ENCODE measurements at regions not wholly inside any gene's neighbourhood (a gene's known extent, or its start where the extent isn't known, plus 50 kb on each side); places are given as distances from the start of the nearest gene placed in this dataset.

DNA sequence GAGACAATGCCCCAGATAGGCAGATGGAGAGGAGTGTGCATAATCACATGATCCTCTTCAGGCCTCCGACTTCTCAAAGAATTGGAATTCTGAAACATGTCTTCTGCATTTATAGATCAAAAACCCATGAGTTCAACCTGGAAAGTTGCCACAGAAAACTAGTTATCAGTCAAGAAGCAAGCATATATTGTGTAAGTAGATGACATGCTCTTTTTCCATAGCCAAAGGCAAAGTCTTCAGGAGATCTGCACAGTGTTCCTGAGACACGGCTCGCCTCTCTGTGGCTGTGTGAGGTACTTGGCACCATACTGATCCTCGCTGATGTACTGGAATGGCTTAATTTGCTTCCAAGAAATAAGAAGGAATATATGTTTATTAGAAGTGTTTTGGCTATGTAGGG lies 213.5 kb upstream of the MKI67 start:
- RAD21 ChIA-PET (ENCODE audit: low non-redundant PET in 1 of 2, low total read pairs in 2 of 2, uncharacterized antibody in 2 of 2, unreplicated experiment in 2 of 2) = no interaction called here
- no peaks in the 10 kb centered on the region; the same call in 1 of the 2 replicates for H3K9me2 ChIP-seq (ENCODE audit: insufficient read depth)
- no peak for DNase-seq (ENCODE audit: low read depth, low spot score)
- no peak overlapping the region for H3K9ac ChIP-seq (ENCODE audit: low read length)
- H3K4me1 ChIP-seq (ENCODE audit: control insufficient read depth in 1 of 2, insufficient read depth in 2 of 2, low read length in 2 of 2) = no peaks in the 10 kb centered on the region
- TF ChIP-seq FOSL1 (IDR thresholded peaks at IDR 0.05; ENCODE audit: low read depth) (no peak), POLR2A (IDR thresholded peaks at IDR 0.05; ENCODE audit: borderline replicate concordance, extremely low read depth, insufficient read depth, insufficient read length) (no peak), ELF1 (IDR thresholded peaks at IDR 0.05; ENCODE audit: borderline replicate concordance, low read depth) (no peak), SP1 (IDR thresholded peaks at IDR 0.05; ENCODE audit: low read depth) (no peak), CEBPB (IDR thresholded peaks at IDR 0.05; ENCODE audit: low read depth) (no peak), TCF7L2 (IDR thresholded peaks at IDR 0.05; ENCODE audit: borderline replicate concordance, extremely low read depth, insufficient read depth, insufficient read length) (no peak), MAX (IDR thresholded peaks at IDR 0.05) (no peak), YY1 (IDR thresholded peaks at IDR 0.05; ENCODE audit: extremely low read depth, insufficient replicate concordance, low read depth, low read length) (no peak), POLR2AphosphoS5 (IDR thresholded peaks at IDR 0.05; ENCODE audit: low read depth, low read length) (no peak), ZFX (IDR thresholded peaks at IDR 0.05) (no peak), EZH2phosphoT487 (IDR thresholded peaks at IDR 0.05; ENCODE audit: borderline replicate concordance) (no peak), ZNF274 (IDR thresholded peaks at IDR 0.05; ENCODE audit: low read depth, low read length) (no peak), EGR1 (IDR thresholded peaks at IDR 0.05; ENCODE audit: low read depth) (no peak), SIN3A (IDR thresholded peaks at IDR 0.05; ENCODE audit: low read depth) (no peak), ATF3 (IDR thresholded peaks at IDR 0.05) (no peak), CBX3 (IDR thresholded peaks at IDR 0.05; ENCODE audit: low read depth) (no peak), RAD21 (IDR thresholded peaks at IDR 0.05; ENCODE audit: low read depth) (no peak)
- TF ChIP-seq, protein P1, sequence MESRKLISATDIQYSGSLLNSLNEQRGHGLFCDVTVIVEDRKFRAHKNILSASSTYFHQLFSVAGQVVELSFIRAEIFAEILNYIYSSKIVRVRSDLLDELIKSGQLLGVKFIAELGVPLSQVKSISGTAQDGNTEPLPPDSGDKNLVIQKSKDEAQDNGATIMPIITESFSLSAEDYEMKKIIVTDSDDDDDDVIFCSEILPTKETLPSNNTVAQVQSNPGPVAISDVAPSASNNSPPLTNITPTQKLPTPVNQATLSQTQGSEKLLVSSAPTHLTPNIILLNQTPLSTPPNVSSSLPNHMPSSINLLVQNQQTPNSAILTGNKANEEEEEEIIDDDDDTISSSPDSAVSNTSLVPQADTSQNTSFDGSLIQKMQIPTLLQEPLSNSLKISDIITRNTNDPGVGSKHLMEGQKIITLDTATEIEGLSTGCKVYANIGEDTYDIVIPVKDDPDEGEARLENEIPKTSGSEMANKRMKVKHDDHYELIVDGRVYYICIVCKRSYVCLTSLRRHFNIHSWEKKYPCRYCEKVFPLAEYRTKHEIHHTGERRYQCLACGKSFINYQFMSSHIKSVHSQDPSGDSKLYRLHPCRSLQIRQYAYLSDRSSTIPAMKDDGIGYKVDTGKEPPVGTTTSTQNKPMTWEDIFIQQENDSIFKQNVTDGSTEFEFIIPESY (IDR thresholded peaks at IDR 0.05; ENCODE audit: extremely low read depth, insufficient replicate concordance, low read length) = no peak
- TF ChIP-seq, protein P2, sequence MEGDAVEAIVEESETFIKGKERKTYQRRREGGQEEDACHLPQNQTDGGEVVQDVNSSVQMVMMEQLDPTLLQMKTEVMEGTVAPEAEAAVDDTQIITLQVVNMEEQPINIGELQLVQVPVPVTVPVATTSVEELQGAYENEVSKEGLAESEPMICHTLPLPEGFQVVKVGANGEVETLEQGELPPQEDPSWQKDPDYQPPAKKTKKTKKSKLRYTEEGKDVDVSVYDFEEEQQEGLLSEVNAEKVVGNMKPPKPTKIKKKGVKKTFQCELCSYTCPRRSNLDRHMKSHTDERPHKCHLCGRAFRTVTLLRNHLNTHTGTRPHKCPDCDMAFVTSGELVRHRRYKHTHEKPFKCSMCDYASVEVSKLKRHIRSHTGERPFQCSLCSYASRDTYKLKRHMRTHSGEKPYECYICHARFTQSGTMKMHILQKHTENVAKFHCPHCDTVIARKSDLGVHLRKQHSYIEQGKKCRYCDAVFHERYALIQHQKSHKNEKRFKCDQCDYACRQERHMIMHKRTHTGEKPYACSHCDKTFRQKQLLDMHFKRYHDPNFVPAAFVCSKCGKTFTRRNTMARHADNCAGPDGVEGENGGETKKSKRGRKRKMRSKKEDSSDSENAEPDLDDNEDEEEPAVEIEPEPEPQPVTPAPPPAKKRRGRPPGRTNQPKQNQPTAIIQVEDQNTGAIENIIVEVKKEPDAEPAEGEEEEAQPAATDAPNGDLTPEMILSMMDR (IDR thresholded peaks at IDR 0.05 in 2 of 3, conservative IDR thresholded peaks at IDR 0.05 in 1 of 3; ENCODE audit: borderline replicate concordance in 1 of 3, insufficient read depth in 1 of 3, low read depth in 2 of 3, low read length in 2 of 3) = no peak
- CTCF ChIA-PET = no interaction called here
- no peaks in the 10 kb centered on the region for H3K9me3 ChIP-seq (ENCODE audit: control insufficient read depth in 1 of 2, insufficient read depth in 1 of 2, low read depth in 1 of 2, low read length in 2 of 2)
- POLR2A ChIA-PET = no interaction called here
- no peak overlapping the region for H3K27ac ChIP-seq (ENCODE audit: low read depth, low read length)
- H3K27me3 ChIP-seq (ENCODE audit: insufficient read depth, low read length) = peaks cover 48% of the 10 kb centered on the region
- BruUV-seq (replicated peaks) = no TSS peak
- intact Hi-C loops (cut with micrococcal nuclease) = no loop called here
- H3K79me2 ChIP-seq (ENCODE audit: insufficient read depth, low read length) = no peaks in the 10 kb centered on the region
- no peaks in the 10 kb centered on the region for H4K20me1 ChIP-seq (ENCODE audit: insufficient read depth)
- no peak for ATAC-seq
- H3K36me3 ChIP-seq (ENCODE audit: control insufficient read depth in 1 of 2, insufficient read depth in 2 of 2, low read length in 2 of 2) = no peaks in the 10 kb centered on the region
- H3K4me3 ChIP-seq (replicated peaks in 1 of 2; ENCODE audit: low read depth in 1 of 2, low read length in 2 of 2) = no peak overlapping the region
- no peak overlapping the region for H3K4me2 ChIP-seq (ENCODE audit: low read length)
- no peak overlapping the region for H2AFZ ChIP-seq (ENCODE audit: low read depth, low read length, poor library complexity, severe bottlenecking)
